LNCAP (cell line): ENCODE measurements at regions not wholly inside any gene's neighbourhood (a gene's known extent, or its start where the extent isn't known, plus 50 kb on each side); places are given as distances from the start of the nearest gene placed in this dataset.

Experiments used
- TF ChIP-seq, protein P1 (sequence below): fragments of 450-650 bp; IDR thresholded peaks from 2 replicates; pipeline ENCODE4 v1.5.1; 2017; ENCODE audit warnings: mild to moderate bottlenecking

DNA sequence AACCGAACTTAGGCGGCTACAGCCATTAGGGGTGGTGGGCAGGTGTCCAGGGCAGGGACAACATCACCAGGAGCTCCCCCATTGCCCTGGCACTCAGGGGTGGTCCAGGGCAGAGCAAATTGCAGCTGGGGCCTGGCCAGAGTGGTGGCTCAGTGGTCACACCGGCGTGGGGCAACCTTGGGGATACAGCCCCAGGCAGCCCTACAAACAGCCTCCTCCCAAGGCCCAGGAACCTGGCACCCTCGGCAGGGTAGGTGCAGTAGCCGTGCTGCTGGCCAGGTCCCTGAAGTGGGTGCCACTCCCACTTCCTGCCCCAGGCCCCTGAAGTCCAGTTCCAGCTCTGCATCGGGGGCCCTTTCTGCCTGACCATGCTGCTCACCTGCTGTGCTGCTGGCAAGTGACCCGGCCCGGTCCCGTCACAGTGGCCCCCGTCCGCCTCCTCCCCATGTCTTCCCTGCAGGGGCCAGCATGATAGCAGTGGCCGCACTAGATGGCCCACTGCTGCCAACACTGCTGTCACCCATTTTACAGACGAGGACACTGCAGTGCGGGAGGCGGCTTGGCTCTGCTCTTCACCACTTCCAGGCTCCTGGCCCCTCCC lies 712.8 kb downstream of the MATN1 start:
- TF ChIP-seq, protein P1, sequence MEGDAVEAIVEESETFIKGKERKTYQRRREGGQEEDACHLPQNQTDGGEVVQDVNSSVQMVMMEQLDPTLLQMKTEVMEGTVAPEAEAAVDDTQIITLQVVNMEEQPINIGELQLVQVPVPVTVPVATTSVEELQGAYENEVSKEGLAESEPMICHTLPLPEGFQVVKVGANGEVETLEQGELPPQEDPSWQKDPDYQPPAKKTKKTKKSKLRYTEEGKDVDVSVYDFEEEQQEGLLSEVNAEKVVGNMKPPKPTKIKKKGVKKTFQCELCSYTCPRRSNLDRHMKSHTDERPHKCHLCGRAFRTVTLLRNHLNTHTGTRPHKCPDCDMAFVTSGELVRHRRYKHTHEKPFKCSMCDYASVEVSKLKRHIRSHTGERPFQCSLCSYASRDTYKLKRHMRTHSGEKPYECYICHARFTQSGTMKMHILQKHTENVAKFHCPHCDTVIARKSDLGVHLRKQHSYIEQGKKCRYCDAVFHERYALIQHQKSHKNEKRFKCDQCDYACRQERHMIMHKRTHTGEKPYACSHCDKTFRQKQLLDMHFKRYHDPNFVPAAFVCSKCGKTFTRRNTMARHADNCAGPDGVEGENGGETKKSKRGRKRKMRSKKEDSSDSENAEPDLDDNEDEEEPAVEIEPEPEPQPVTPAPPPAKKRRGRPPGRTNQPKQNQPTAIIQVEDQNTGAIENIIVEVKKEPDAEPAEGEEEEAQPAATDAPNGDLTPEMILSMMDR, result no peak

DNA sequence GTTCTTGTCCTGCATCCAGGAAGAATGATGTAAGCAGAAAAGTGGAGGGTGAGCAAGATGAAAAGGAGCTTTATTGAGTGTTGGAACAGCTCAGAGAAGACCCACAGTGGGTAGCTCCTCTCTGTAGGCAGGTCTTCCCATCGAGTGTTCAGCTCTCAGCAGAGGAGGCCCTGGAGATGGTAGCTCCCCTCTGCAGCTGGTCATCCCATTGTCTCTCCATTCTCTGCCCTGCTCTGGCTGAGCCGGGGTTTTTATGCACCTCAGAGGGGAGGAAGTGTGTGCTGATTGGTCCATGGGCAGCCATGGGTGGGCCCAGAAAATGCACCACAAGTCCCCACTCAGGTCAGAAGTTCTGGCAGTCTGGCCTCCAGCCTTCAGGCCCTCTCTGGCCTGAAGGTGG lies 713.7 kb downstream of the MATN1 start:
- TF ChIP-seq, protein P1, result no peak

DNA sequence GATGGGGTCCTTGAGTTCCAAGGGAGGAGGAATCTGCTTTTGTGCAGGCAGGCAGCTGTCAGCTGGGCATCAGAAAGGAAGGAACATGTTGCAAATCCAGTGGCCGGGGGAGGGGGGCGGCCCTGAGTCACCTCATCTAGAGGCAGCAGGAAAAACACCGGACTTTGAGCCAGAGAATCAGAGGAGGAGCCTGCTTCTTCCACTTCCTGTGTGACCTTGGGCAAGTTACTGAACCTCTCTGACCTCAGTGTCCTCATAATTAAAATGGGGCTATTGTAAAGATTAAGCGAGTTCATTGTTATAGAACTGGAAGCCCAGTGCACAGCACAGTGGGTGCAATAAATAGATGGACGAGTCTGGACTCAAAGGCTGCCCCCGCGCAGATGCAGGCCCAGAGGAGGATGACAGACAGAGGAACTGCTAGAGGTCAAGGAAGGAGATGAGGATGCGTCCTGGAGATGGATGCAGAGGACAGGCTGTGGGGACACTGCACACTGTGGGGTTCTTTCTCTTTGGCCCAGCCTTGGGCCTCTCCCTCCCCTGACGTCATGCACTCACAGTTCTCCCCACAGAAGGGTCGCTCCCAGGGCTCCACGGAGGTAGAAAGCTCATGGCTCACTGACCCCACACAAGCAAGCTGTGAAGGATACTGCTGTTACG lies 714.3 kb downstream of the MATN1 start:
- TF ChIP-seq, protein P1, result no peak

DNA sequence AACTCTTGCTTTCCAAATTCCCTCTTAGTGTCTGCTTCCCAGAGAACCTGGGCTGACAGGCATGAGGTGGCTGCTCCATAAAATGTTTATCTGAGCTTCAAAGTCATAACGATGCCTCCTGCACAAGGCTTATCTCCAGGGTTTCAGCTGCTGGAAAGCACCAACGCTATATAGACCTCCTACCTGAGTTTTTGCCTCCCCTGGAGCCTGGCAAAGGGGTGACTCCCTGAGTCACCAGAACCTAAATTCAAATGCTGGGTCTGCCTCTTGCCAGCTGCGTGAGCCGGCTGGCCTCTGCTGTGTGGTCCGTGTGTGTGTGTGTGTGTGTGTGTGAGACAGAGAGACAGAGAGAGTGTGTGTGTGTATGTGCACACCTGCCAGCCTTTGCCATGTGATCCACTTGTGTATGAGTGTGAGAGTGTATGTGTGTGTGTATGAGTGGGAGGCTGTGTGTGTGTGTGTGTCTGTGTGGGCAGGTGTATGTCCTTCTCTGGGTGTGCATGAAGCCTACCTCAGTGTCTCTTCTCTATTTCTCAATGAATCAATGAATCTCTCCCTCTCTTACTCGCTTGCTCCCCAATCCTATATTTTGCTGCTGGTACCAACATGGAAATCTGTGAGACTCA lies 714.9 kb downstream of the MATN1 start:
- TF ChIP-seq, protein P1, result no peak

DNA sequence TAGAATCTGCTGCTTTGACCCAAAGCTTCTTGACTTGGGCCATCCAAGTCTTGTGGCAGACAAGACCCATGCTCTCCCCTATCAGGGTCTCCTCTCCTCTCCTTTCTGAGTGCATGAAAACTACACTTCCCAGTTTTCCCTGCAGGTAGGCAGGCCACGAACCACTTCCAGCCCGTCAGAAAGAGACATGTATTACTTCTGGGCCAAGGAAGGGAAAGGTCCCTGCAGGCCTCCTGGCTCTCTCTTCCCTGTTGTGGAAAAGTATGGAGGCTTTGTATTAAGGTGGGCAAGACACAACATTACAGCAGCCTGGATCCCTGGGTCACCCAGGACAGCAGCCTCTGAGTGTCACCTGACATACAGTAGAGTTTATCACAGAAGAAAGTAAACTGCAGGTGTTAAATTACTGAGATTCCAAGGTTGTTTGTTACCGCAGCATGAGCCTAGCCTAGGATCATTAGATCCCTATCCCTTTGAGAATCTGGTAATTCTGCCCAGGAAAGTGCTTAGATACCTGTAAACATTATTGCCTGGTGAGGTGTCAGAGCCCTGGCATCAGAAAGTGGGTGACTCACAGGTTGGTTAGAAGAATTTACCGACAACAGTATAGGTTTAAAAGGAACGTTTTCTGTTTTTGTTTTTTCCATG lies 717.3 kb downstream of the MATN1 start:
- TF ChIP-seq, protein P1, result no peak

DNA sequence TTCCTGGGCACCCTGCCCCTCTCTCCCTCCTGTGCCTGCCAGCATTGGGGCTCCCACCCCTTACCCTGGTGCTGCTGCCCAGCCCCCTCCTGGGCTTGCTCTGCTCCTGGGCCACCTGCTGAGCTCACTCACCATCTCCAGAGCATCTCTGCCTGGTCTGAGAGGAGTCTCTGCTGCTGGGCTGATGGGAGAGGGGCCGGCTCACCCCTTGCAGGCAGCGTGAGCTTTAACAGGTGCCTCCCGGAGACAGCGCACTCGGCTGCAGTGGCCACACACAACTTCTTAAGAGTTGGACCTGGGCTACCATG lies 721.7 kb downstream of the MATN1 start:
- TF ChIP-seq, protein P1, result no peak

DNA sequence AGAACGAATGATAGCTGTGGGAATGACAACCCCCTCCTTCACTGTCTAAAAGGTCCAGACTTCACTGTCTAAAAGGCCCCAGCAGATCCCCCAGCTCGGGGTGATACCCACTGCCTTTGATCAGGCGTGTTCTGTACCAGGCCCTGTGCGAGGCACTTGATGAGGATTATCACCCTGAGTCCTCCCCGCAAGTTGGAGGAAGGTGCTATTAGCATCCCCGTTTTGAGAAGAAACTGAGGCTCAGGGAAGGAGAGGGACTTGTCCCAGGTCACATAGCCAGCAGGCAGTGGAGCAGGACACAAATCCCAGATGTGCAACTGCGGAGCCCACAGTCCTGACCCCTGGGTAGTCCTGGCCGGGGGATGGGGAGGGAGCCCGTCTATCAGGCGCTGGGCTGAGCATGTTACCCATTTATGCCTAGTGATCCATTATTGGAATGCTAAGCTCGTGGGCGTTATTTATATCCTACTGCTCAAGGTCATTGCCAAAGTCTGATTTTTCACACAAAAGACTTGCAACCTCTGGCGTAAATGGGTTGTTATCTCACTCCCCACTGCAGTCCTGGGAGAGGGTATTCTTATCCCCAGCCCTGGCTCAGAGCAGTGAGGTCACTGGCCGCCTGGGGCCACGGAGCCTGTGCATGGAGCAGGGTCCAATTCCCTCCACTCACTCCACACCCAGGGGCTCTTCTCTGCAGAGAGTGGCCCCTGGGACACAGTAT lies 722.2 kb downstream of the MATN1 start:
- TF ChIP-seq, protein P1, result no peak
